NB4 (cell line): ENCODE measurements at regions not wholly inside any gene's neighbourhood (a gene's known extent, or its start where the extent isn't known, plus 50 kb on each side); places are given as distances from the start of the nearest gene placed in this dataset.

ENCODE experiments used
- CTCF ChIP-seq: IDR thresholded peaks from one replicate; pipeline ENCODE4 v1.5.1; 2012; ENCODE audit warnings: low read depth, low read length
- MAX ChIP-seq: IDR thresholded peaks from 2 replicates; pipeline ENCODE4 v1.6.1; 2011; ENCODE audit warnings: low read depth, low read length
- POLR2A ChIP-seq: IDR thresholded peaks from 2 replicates; pipeline ENCODE4 v1.6.1; 2011; ENCODE audit warnings: mild to moderate bottlenecking; ENCODE audit not compliant: insufficient read length; ENCODE audit errors: extremely low read depth

GRCh38 chr1:238982736-238983135 lies 403.6 kb upstream of the CHRM3 start:
- TF ChIP-seq CTCF (no peak), MAX (no peak), POLR2A (no peak)
